Middle frontal gyrus (tissue), 1 donor: ENCODE measurements at regions not wholly inside any gene's neighbourhood (a gene's known extent, or its start where the extent isn't known, plus 50 kb on each side); places are given as distances from the start of the nearest gene placed in this dataset.

ENCODE experiments used
- DNase-seq: peaks from one replicate; pipeline ENCODE4 v3.0.0-alpha.2; 2015; ENCODE audit warnings: low spot score; ENCODE audit errors: extremely low spot score

GRCh38 chr14:54207476-54208462, 189.0 kb upstream of the CDKN3 start:
- DNase-seq = no peak

GRCh38 chr14:54208751-54209150, 188.1 kb upstream of the CDKN3 start:
- no peak for DNase-seq

GRCh38 chr14:54209511-54210250, 187.1 kb upstream of the CDKN3 start:
- DNase-seq = no peak

- no peak for DNase-seq
These were observed 185.1 kb upstream of the CDKN3 start for GRCh38 chr14:54211551-54212308.

- DNase-seq = no peak
These were observed 183.3 kb upstream of the CDKN3 start for GRCh38 chr14:54213536-54213935.

GRCh38 chr14:54216827-54217226, 180.0 kb upstream of the CDKN3 start:
- DNase-seq = no peak

GRCh38 chr14:54219261-54220070, 177.3 kb upstream of the CDKN3 start:
- no peak for DNase-seq

GRCh38 chr14:54220071-54220703, 176.6 kb upstream of the CDKN3 start:
- DNase-seq = no peak

GRCh38 chr14:54220704-54221431, 175.9 kb upstream of the CDKN3 start:
- no peak for DNase-seq

- no peak for DNase-seq
These were observed 175.4 kb upstream of the CDKN3 start for GRCh38 chr14:54221432-54221803.

- no peak for DNase-seq
These were observed 174.8 kb upstream of the CDKN3 start for GRCh38 chr14:54221971-54222370.

- DNase-seq = no peak
These were observed 172.9 kb upstream of the CDKN3 start for GRCh38 chr14:54223831-54224402.

GRCh38 chr14:54225457-54226060, 171.2 kb upstream of the CDKN3 start:
- DNase-seq = no peak

GRCh38 chr14:54226103-54226502, 170.7 kb upstream of the CDKN3 start:
- DNase-seq = no peak

- no peak for DNase-seq
These were observed 170.2 kb upstream of the CDKN3 start for GRCh38 chr14:54226558-54226957.

- DNase-seq = no peak
These were observed 167.7 kb upstream of the CDKN3 start for GRCh38 chr14:54229136-54229535.

- no peak for DNase-seq
These were observed 166.2 kb upstream of the CDKN3 start for GRCh38 chr14:54230645-54231044.

GRCh38 chr14:54232735-54233134, 164.1 kb upstream of the CDKN3 start:
- no peak for DNase-seq

GRCh38 chr14:54241517-54241916, 155.3 kb upstream of the CDKN3 start:
- no peak for DNase-seq
